MM.1S (cell line): ENCODE measurements at regions not wholly inside any gene's neighbourhood (a gene's known extent, or its start where the extent isn't known, plus 50 kb on each side); places are given as distances from the start of the nearest gene placed in this dataset.

Source experiments
- DNase-seq: peaks from one replicate; pipeline ENCODE4 v3.0.0-alpha.2; 2015
- H2AFZ ChIP-seq: fragments of 300-600 bp; sonication (generic); 2 replicates; pipeline ENCODE4 v1.6.0; 2016; ENCODE audit warnings: antibody characterized with exemption, low read length
- H3F3A ChIP-seq: fragments of 300-600 bp; sonication (generic); 2 replicates; pipeline ENCODE4 v1.6.1; 2016; ENCODE audit warnings: mild to moderate bottlenecking, antibody characterized with exemption, low read length, moderate library complexity, mixed read lengths; ENCODE audit not compliant: insufficient read depth
- H3K27ac ChIP-seq: fragments of 300-600 bp; sonication (generic); 2 replicates; pipeline ENCODE4 v1.5.1; 2016; ENCODE audit warnings: mild to moderate bottlenecking, low read length
- H3K27me3 ChIP-seq: fragments of 300-600 bp; sonication (generic); replicated peaks from 2 replicates; pipeline ENCODE4 v1.6.0; 2016; ENCODE audit warnings: low read length; ENCODE audit not compliant: insufficient read depth
- H3K36me3 ChIP-seq: fragments of 300-600 bp; sonication (generic); replicated peaks from 2 replicates; pipeline ENCODE4 v1.6.1; 2016; ENCODE audit warnings: mild to moderate bottlenecking, low read length, mixed read lengths; ENCODE audit not compliant: insufficient read depth
- H3K4me1 ChIP-seq: fragments of 300-600 bp; sonication (generic); 2 replicates; pipeline ENCODE4 v1.6.1; 2016; ENCODE audit warnings: low read length, mixed read lengths
- H3K4me2 ChIP-seq: fragments of 300-600 bp; sonication (generic); 2 replicates; pipeline ENCODE4 v1.6.0; 2016; ENCODE audit warnings: low read depth, low read length
- H3K4me3 ChIP-seq: fragments of 300-600 bp; sonication (generic); 2 replicates; pipeline ENCODE4 v1.5.1; 2016; ENCODE audit warnings: low read length, mixed read lengths
- H3K79me2 ChIP-seq: fragments of 300-600 bp; sonication (generic); 2 replicates; pipeline ENCODE4 v1.6.1; 2016; ENCODE audit warnings: mixed run types, low read length, mixed read lengths
- H3K9ac ChIP-seq: fragments of 300-600 bp; sonication (generic); 2 replicates; pipeline ENCODE4 v1.6.1; 2016; ENCODE audit warnings: low read length, mixed read lengths
- H3K9me2 ChIP-seq: fragments of 300-600 bp; sonication (generic); replicated peaks from 2 replicates; pipeline ENCODE4 v1.6.1; 2016; ENCODE audit warnings: mild to moderate bottlenecking, low read length, mixed read lengths; ENCODE audit not compliant: insufficient read depth
- H3K9me3 ChIP-seq: fragments of 300-600 bp; sonication (generic); replicated peaks from 2 replicates; pipeline ENCODE4 v1.6.1; 2016; ENCODE audit warnings: mild to moderate bottlenecking, low read length, mixed read lengths; ENCODE audit not compliant: insufficient read depth
- H4K20me1 ChIP-seq: fragments of 300-600 bp; sonication (generic); 2 replicates; pipeline ENCODE4 v1.6.1; 2016; ENCODE audit warnings: mild to moderate bottlenecking, low read length, moderate library complexity, mixed read lengths; ENCODE audit not compliant: insufficient read depth
- CTCF ChIP-seq: fragments of 300-600 bp; sonication (generic); IDR thresholded peaks from 2 replicates; pipeline ENCODE4 v1.5.1; 2016; ENCODE audit warnings: antibody characterized with exemption, low read length, mixed read lengths
- EZH2 ChIP-seq: fragments of 300-600 bp; sonication (generic); optimal IDR thresholded peaks from 2 replicates; pipeline ENCODE3; 2017; ENCODE audit warnings: low read depth, mild to moderate bottlenecking, antibody characterized with exemption, low read length, mixed read lengths
- EZH2phosphoT487 ChIP-seq: fragments of 300-600 bp; sonication (generic); IDR thresholded peaks from 2 replicates; pipeline ENCODE4 v1.6.1; 2018; ENCODE audit warnings: antibody characterized with exemption, low read length

GRCh38 chr20:56843817-56844216 is 214.7 kb downstream of the TFAP2C start:
- H3K4me2 ChIP-seq: no peak overlapping the region
- H3K36me3 ChIP-seq: no peaks in the 10 kb centered on the region
- H3K4me1 ChIP-seq: no peaks in the 10 kb centered on the region
- no peaks in the 10 kb centered on the region for H4K20me1 ChIP-seq
- no peaks in the 10 kb centered on the region for H3K79me2 ChIP-seq
- DNase-seq: no peak
- no peaks in the 10 kb centered on the region; the same call in 1 of the 2 replicates for H3K27me3 ChIP-seq
- TF ChIP-seq CTCF (no peak), EZH2phosphoT487 (no peak), EZH2 (no peak)
- H3K9me2 ChIP-seq: no peaks in the 10 kb centered on the region
- no peak overlapping the region for H3K9ac ChIP-seq
- no peaks in the 10 kb centered on the region for H3K9me3 ChIP-seq
- no peak overlapping the region for H2AFZ ChIP-seq
- no peak overlapping the region for H3K27ac ChIP-seq
- no peak overlapping the region for H3K4me3 ChIP-seq
- no peaks in the 10 kb centered on the region for H3F3A ChIP-seq

- Histone ChIP-seq H4K20me1 (no peaks in the 10 kb centered on the region), H3K4me1 (no peaks in the 10 kb centered on the region), H3K9me2 (no peaks in the 10 kb centered on the region), H3K9ac (no peak overlapping the region), H3K9me3 (no peaks in the 10 kb centered on the region), H3K4me3 (no peak overlapping the region), H2AFZ (no peak overlapping the region), H3K27ac (no peak overlapping the region), H3K36me3 (no peaks in the 10 kb centered on the region), H3F3A (no peaks in the 10 kb centered on the region), H3K27me3 (no peaks in the 10 kb centered on the region; the same call in 1 of the 2 replicates), H3K79me2 (no peaks in the 10 kb centered on the region), H3K4me2 (no peak overlapping the region)
- TF ChIP-seq CTCF (no peak), EZH2phosphoT487 (no peak), EZH2 (no peak)
- DNase-seq: no peak
Observed at GRCh38 chr20:56845546-56846086, 216.5 kb downstream of the TFAP2C start.

- DNase-seq: no peak
- H3K4me1 ChIP-seq: no peaks in the 10 kb centered on the region
- no peaks in the 10 kb centered on the region for H4K20me1 ChIP-seq
- H2AFZ ChIP-seq: no peak overlapping the region
- H3F3A ChIP-seq: no peaks in the 10 kb centered on the region
- no peaks in the 10 kb centered on the region for H3K9me2 ChIP-seq
- no peaks in the 10 kb centered on the region for H3K36me3 ChIP-seq
- no peaks in the 10 kb centered on the region for H3K79me2 ChIP-seq
- no peak for TF ChIP-seq CTCF
- no peak for TF ChIP-seq EZH2
- no peak for TF ChIP-seq EZH2phosphoT487
- H3K4me3 ChIP-seq: no peak overlapping the region
- H3K27ac ChIP-seq: no peak overlapping the region
- no peaks in the 10 kb centered on the region for H3K9me3 ChIP-seq
- H3K9ac ChIP-seq: no peak overlapping the region
- no peaks in the 10 kb centered on the region for H3K27me3 ChIP-seq
- no peak overlapping the region for H3K4me2 ChIP-seq
Observed at GRCh38 chr20:56848561-56848960, 219.5 kb downstream of the TFAP2C start.
